Ureter (tissue), 1 donor: ENCODE measurements at regions not wholly inside any gene's neighbourhood (a gene's known extent, or its start where the extent isn't known, plus 50 kb on each side); places are given as distances from the start of the nearest gene placed in this dataset.

ENCODE experiments used
- DNase-seq: peaks from one replicate; pipeline ENCODE4 v3.0.0-alpha.2; 2020; ENCODE audit warnings: low spot score
- donor health status: DM: yes; HTN: yes; CAD: no.

GRCh38 chr13:106350208-106350607 lies 185.3 kb downstream of the EFNB2 start:
- no peak for DNase-seq

- DNase-seq, result no peak
Observed at GRCh38 chr13:106349080-106349931, 186.2 kb downstream of the EFNB2 start.

- no peak for DNase-seq
Observed at GRCh38 chr13:106348075-106348840, 187.2 kb downstream of the EFNB2 start.

- DNase-seq, result no peak
Observed at GRCh38 chr13:106344342-106344741, 191.1 kb downstream of the EFNB2 start.

GRCh38 chr13:106343836-106344235 lies 191.6 kb downstream of the EFNB2 start:
- no peak for DNase-seq

GRCh38 chr13:106340249-106340648 lies 195.2 kb downstream of the EFNB2 start:
- no peak for DNase-seq

GRCh38 chr13:106337096-106337850 lies 198.2 kb downstream of the EFNB2 start:
- no peak for DNase-seq

- DNase-seq, result no peak
Observed at GRCh38 chr13:106336668-106337067, 198.8 kb downstream of the EFNB2 start.

GRCh38 chr13:106332621-106333020 lies 202.8 kb downstream of the EFNB2 start:
- no peak for DNase-seq

GRCh38 chr13:106331116-106331515 lies 204.3 kb downstream of the EFNB2 start:
- no peak for DNase-seq

GRCh38 chr13:106329941-106330340 lies 205.5 kb downstream of the EFNB2 start:
- no peak for DNase-seq

- no peak for DNase-seq
Observed at GRCh38 chr13:106326751-106327150, 208.7 kb downstream of the EFNB2 start.

GRCh38 chr13:106324444-106324843 lies 211.0 kb downstream of the EFNB2 start:
- no peak for DNase-seq

GRCh38 chr13:106322628-106323027 lies 212.8 kb downstream of the EFNB2 start:
- no peak for DNase-seq

- peak; percentile 52 for DNase-seq
Observed at GRCh38 chr13:106318941-106319411, 216.5 kb downstream of the EFNB2 start.

GRCh38 chr13:106314417-106314816 lies 221.0 kb downstream of the EFNB2 start:
- DNase-seq, result no peak

GRCh38 chr13:106311004-106311403 lies 224.5 kb downstream of the EFNB2 start:
- DNase-seq, result no peak

GRCh38 chr13:106310291-106310865 lies 225.1 kb downstream of the EFNB2 start:
- no peak for DNase-seq

- no peak for DNase-seq
Observed at GRCh38 chr13:106306748-106307277, 228.6 kb downstream of the EFNB2 start.

GRCh38 chr13:106302843-106303242 lies 232.6 kb downstream of the EFNB2 start:
- no peak for DNase-seq

GRCh38 chr13:106302011-106302410 lies 233.5 kb downstream of the EFNB2 start:
- no peak for DNase-seq
